HepG2 (cell line): ENCODE measurements at regions not wholly inside any gene's neighbourhood (a gene's known extent, or its start where the extent isn't known, plus 50 kb on each side); places are given as distances from the start of the nearest gene placed in this dataset.

Experiments
- CTCF ChIP-seq: sonication (generic); formaldehyde crosslinking; IDR thresholded peaks from 2 replicates; pipeline ENCODE4 v1.5.0; 2020; ENCODE audit warnings: mild to moderate bottlenecking, missing genetic modification reagents, moderate library complexity
- KDM5A ChIP-seq: fragments of 200-600 bp; sonication (generic); IDR thresholded peaks from 2 replicates; pipeline ENCODE4 v1.7.0; 2018; ENCODE audit warnings: antibody characterized with exemption, mild to moderate bottlenecking, low read length, borderline replicate concordance
- MLLT10 ChIP-seq: sonication (generic); formaldehyde crosslinking; IDR thresholded peaks from 2 replicates; pipeline ENCODE4 v1.4.0; 2020; ENCODE audit warnings: missing genetic modification reagents
- MXD3 ChIP-seq: IDR thresholded peaks from 2 replicates; pipeline ENCODE4 v1.6.1; 2016; ENCODE audit warnings: mild to moderate bottlenecking, missing biosample characterization, missing genetic modification reagents
- NFRKB ChIP-seq: fragments of 450-650 bp; IDR thresholded peaks from 2 replicates; pipeline ENCODE4 v1.6.1; 2017
- PCBP1 ChIP-seq: fragments of 200-400 bp; formaldehyde crosslinking; IDR thresholded peaks from 2 replicates; pipeline ENCODE4 v1.6.1; 2017; ENCODE audit warnings: mild to moderate bottlenecking, low read depth, low read length, borderline replicate concordance
- POGZ ChIP-seq: sonication (generic); formaldehyde crosslinking; IDR thresholded peaks from 2 replicates; pipeline ENCODE4 v1.4.0; 2020; ENCODE audit warnings: mild to moderate bottlenecking, missing genetic modification reagents
- THAP8 ChIP-seq: sonication (generic); formaldehyde crosslinking; IDR thresholded peaks from 2 replicates; pipeline ENCODE4 v1.5.1; 2020; ENCODE audit warnings: missing genetic modification reagents, mild to moderate bottlenecking, borderline replicate concordance
- ZNF121 ChIP-seq: sonication (generic); formaldehyde crosslinking; IDR thresholded peaks from 2 replicates; pipeline ENCODE4 v1.5.0; 2020; ENCODE audit warnings: mild to moderate bottlenecking, missing genetic modification reagents

- TF ChIP-seq CTCF, result no peak
- TF ChIP-seq NFRKB, result no peak
- no peak for TF ChIP-seq KDM5A
- TF ChIP-seq MLLT10 (CRISPR knock-in tag), result no peak
- TF ChIP-seq PCBP1, result no peak
- TF ChIP-seq POGZ (CRISPR knock-in tag), result no peak
- TF ChIP-seq THAP8 (CRISPR knock-in tag), result no peak
- TF ChIP-seq MXD3 (CRISPR knock-in tag), result no peak
- TF ChIP-seq ZNF121 (CRISPR knock-in tag), result no peak
Observed at GRCh38 chr3:110855207-110855606, 216.4 kb upstream of the NECTIN3 start.
